ENCODE measurements at regions not wholly inside any gene's neighbourhood (a gene's known extent, or its start where the extent isn't known, plus 50 kb on each side); places are given as distances from the start of the nearest gene placed in this dataset.

GRCh38 chr1:29671446-29672356 is 435.4 kb downstream of the PTPRU start:
- H3K27me3 Mint-ChIP-seq: peaks cover 2% of the 10 kb centered on the region
- H3K27ac Mint-ChIP-seq: no peak overlapping the region
- H3K4me3 Mint-ChIP-seq: no peak overlapping the region
- H3K9me3 Mint-ChIP-seq: no peaks in the 10 kb centered on the region
- H3K36me3 Mint-ChIP-seq: no peaks in the 10 kb centered on the region
- no peaks in the 10 kb centered on the region for H3K4me1 Mint-ChIP-seq

DNA sequence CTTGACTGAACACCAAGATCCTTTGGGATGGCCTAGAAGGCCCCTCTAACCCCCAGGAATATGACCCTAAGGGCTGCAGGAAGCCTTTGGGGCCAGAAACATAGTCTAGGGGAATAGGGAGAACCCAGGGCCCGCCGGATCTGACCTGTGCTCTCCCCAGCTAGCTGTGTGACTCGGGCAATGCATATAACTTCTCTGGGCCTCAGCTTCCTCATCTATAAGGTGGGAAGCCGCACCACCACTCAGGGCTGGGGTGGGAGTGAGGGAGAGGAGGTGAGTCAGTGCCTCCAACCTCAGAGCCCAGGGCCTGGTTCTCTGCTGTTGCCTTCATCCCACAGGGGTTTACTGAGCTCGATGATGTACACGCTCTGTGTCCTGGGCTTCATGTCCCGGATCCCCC is 434.4 kb downstream of the PTPRU start:
- Mint-ChIP-seq H3K27me3 (peaks cover 5% of the 10 kb centered on the region), H3K9me3 (no peaks in the 10 kb centered on the region), H3K36me3 (no peaks in the 10 kb centered on the region), H3K27ac (no peak overlapping the region), H3K4me1 (no peaks in the 10 kb centered on the region), H3K4me3 (no peak overlapping the region)

- Mint-ChIP-seq H3K9me3 (no peaks in the 10 kb centered on the region), H3K27ac (no peak overlapping the region), H3K4me1 (no peaks in the 10 kb centered on the region), H3K4me3 (no peak overlapping the region), H3K27me3 (peaks cover 12% of the 10 kb centered on the region), H3K36me3 (no peaks in the 10 kb centered on the region)
Observed at GRCh38 chr1:29669912-29670311, 433.6 kb downstream of the PTPRU start.

DNA sequence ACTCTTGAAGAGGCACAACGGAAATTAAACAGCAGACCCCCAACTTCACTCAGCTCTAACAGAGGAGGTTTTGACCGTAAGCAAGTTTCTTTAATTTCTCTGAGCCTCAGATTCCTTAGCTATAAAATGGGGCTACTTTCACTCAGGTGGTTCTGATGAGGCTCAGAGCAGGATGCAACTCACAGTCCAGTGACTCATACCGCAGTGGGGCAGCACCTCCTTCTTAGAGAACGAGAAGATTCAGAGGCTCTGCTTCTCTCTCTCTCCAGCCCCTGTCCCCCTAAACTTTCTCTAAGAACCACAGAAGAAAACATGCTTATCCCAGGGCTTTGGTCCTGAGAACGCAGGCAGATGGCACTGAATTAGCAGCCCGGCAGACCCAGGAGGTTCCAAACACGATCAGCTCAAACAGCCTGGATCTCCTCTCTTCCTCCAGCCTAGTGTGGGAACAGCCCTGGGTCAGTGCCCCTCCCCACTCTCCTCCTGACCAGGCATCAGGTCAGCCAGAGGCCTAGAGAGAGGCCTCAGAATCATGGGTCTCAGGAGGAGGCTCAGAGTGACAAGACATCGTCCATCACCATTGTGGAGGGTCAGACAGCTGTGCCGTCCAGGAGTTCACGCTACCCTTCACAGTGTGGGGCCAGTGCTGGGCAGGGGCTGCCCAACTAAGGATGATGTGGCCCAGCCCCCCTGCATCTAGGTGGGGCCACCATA is 433.0 kb downstream of the PTPRU start:
- Mint-ChIP-seq H3K36me3 (no peaks in the 10 kb centered on the region), H3K27me3 (peaks cover 17% of the 10 kb centered on the region), H3K9me3 (no peaks in the 10 kb centered on the region), H3K4me1 (no peaks in the 10 kb centered on the region), H3K4me3 (no peak overlapping the region), H3K27ac (no peak overlapping the region)

DNA sequence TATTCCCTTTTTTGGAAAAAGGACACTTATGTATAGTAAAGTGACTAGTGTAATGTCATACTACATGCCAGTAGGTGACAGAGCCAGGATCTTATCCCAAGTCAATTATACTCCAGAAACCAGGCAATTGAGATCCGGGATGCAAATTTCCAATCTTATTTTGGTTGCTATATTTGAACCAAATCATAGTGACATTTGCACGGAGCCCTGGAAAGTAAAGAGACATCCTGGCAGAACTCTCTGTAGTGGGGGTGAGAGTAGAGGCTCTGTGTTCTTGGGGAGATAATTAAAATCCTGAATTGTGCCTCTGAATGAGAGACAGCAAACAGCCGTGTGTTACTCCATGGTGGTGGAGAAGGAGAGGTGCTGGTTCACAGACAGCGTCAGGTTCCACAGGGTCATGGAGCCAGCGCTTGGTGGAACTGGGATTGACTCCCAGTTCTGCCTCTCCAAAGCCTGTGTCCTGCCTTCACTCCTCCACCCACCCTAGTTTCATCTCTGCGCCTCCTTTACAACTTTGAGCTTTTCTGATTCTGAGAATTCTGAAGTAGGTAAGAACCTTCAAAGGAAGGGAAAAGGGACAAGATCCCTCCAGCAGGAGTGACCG is 432.3 kb downstream of the PTPRU start:
- Mint-ChIP-seq H3K27ac (no peak overlapping the region), H3K27me3 (peaks cover 19% of the 10 kb centered on the region), H3K9me3 (no peaks in the 10 kb centered on the region), H3K4me1 (no peaks in the 10 kb centered on the region), H3K36me3 (no peaks in the 10 kb centered on the region), H3K4me3 (no peak overlapping the region)

GRCh38 chr1:29667951-29668350 is 431.6 kb downstream of the PTPRU start:
- H3K9me3 Mint-ChIP-seq: no peaks in the 10 kb centered on the region
- H3K27me3 Mint-ChIP-seq: peaks cover 19% of the 10 kb centered on the region
- H3K4me1 Mint-ChIP-seq: no peaks in the 10 kb centered on the region
- no peak overlapping the region for H3K4me3 Mint-ChIP-seq
- no peak overlapping the region for H3K27ac Mint-ChIP-seq
- no peaks in the 10 kb centered on the region for H3K36me3 Mint-ChIP-seq

DNA sequence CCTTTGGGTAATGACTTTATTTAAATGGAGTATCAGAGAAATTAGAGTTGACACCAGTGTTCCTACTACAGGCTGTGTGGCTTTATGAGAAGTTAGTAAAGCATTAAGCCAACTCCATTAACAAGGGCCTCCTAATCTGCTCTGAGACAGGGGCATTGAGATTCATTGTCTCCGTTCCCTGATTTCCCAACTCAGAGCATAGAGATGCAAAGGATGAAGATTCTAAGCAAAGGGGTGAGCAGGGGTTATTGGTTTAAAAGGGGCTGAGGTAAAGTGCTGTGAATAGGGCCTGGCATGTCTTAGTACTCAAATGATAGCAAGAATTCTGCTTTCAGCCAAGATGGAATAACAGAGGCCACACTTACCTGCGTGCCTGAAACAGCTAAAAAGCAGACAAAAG is 428.4 kb downstream of the PTPRU start:
- Mint-ChIP-seq H3K27ac (no peak overlapping the region), H3K27me3 (peaks cover 24% of the 10 kb centered on the region), H3K9me3 (peaks cover 14% of the 10 kb centered on the region), H3K36me3 (no peaks in the 10 kb centered on the region), H3K4me1 (no peaks in the 10 kb centered on the region), H3K4me3 (no peak overlapping the region)

DNA sequence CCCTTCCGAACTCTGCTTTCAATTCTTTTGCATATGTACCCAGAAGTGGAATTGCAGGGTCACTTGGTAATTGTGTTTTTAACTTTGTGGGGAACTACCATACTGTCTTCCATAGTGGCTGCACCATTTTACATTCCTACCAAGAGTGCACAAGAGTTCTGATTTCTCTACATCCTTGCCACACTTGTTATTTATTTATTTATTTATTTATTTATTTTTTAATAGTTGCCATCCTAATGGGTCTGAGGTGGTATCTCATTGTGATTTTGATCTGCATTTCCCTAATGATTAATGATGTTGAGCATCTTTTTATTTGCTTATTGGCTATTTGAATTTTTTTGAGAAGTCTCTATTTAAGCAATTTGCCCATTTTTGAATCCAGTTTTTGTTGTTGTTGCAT is 422.4 kb downstream of the PTPRU start:
- no peak overlapping the region for H3K4me3 Mint-ChIP-seq
- H3K4me1 Mint-ChIP-seq: no peaks in the 10 kb centered on the region
- H3K27me3 Mint-ChIP-seq: peaks cover 13% of the 10 kb centered on the region
- H3K9me3 Mint-ChIP-seq: peaks cover 14% of the 10 kb centered on the region
- H3K36me3 Mint-ChIP-seq: no peaks in the 10 kb centered on the region
- no peak overlapping the region for H3K27ac Mint-ChIP-seq

GRCh38 chr1:29657816-29658215 is 421.5 kb downstream of the PTPRU start:
- Mint-ChIP-seq H3K4me3 (no peak overlapping the region), H3K36me3 (no peaks in the 10 kb centered on the region), H3K27me3 (peaks cover 14% of the 10 kb centered on the region), H3K27ac (no peak overlapping the region), H3K9me3 (peaks cover 14% of the 10 kb centered on the region), H3K4me1 (no peaks in the 10 kb centered on the region)

GRCh38 chr1:29655945-29656850 is 419.9 kb downstream of the PTPRU start:
- no peak overlapping the region for H3K4me3 Mint-ChIP-seq
- no peaks in the 10 kb centered on the region for H3K36me3 Mint-ChIP-seq
- H3K27me3 Mint-ChIP-seq: peaks cover 13% of the 10 kb centered on the region
- no peak overlapping the region for H3K27ac Mint-ChIP-seq
- H3K4me1 Mint-ChIP-seq: no peaks in the 10 kb centered on the region
- peaks cover 4% of the 10 kb centered on the region for H3K9me3 Mint-ChIP-seq

DNA sequence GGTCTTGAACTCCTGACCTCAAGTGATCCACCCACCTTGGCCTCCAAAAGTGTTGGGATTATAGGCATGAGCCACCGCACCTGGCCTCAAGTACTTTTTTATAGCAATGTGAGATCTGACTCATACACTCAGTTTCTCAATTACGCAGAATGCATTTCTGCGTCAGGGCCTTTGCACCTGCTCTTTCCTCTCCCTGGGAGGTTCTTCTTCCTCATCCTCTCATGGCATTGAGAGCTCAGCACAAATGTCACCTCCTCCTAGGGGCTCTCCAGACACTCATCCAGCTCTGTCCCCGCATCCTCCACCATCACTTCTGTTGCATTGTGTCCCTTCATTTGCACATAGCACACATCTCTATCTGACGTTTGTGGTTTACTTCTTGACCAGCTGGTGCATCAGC is 418.8 kb downstream of the PTPRU start:
- Mint-ChIP-seq H3K4me3 (no peak overlapping the region), H3K4me1 (no peaks in the 10 kb centered on the region), H3K9me3 (no peaks in the 10 kb centered on the region), H3K36me3 (no peaks in the 10 kb centered on the region), H3K27me3 (peaks cover 15% of the 10 kb centered on the region), H3K27ac (no peak overlapping the region)

GRCh38 chr1:29653886-29654450 is 417.6 kb downstream of the PTPRU start:
- peaks cover 20% of the 10 kb centered on the region for H3K27me3 Mint-ChIP-seq
- no peak overlapping the region for H3K27ac Mint-ChIP-seq
- H3K36me3 Mint-ChIP-seq: no peaks in the 10 kb centered on the region
- H3K9me3 Mint-ChIP-seq: no peaks in the 10 kb centered on the region
- no peak overlapping the region for H3K4me3 Mint-ChIP-seq
- no peaks in the 10 kb centered on the region for H3K4me1 Mint-ChIP-seq

- H3K27me3 Mint-ChIP-seq: peaks cover 20% of the 10 kb centered on the region
Observed at GRCh38 chr1:29653034-29653810, 416.9 kb downstream of the PTPRU start.

More at GRCh38 chr1:29653034-29653810, 416.9 kb downstream of the PTPRU start:
- H3K36me3 Mint-ChIP-seq: no peaks in the 10 kb centered on the region
- no peaks in the 10 kb centered on the region for H3K9me3 Mint-ChIP-seq
- no peak overlapping the region for H3K4me3 Mint-ChIP-seq
- no peaks in the 10 kb centered on the region for H3K4me1 Mint-ChIP-seq
- H3K27ac Mint-ChIP-seq: no peak overlapping the region
